Caco-2 (cell line): ENCODE measurements at regions not wholly inside any gene's neighbourhood (a gene's known extent, or its start where the extent isn't known, plus 50 kb on each side); places are given as distances from the start of the nearest gene placed in this dataset.

Experiments used
- BruUV-seq: library from RNA; stranded (reverse); fragments of 400-500 nt; replicated peaks from 2 replicates; lab custom pipeline; 2021; lab: Mats Ljungman, UMichigan
- CTCF ChIA-PET: fragments of 300-600 bp; sonication (Branson Sonifier 250); formaldehyde crosslinking; loops from one replicate; lab custom pipeline; 2022; ENCODE audit warnings: antibody characterized with exemption; lab: Charles Lee
- POLR2A ChIA-PET: fragments of 300-600 bp; sonication (Branson Sonifier 250); formaldehyde crosslinking; loops from one replicate; lab custom pipeline; 2022; ENCODE audit warnings: antibody characterized with exemption; lab: Charles Lee
- DNase-seq, 2 experiments: peaks; one replicate each; pipeline versions ENCODE4 v3.0.0 to v3.0.0-alpha.2; 2020 to 2022
- H3K27me3 ChIP-seq: replicated peaks from 2 replicates; pipeline ENCODE4 v1.6.0; 2011; ENCODE audit warnings: low read length; ENCODE audit not compliant: control insufficient read depth, insufficient read depth
- H3K36me3 ChIP-seq: 2 replicates; pipeline ENCODE4 v1.5.1; 2011; ENCODE audit warnings: low read length; ENCODE audit not compliant: control insufficient read depth, insufficient read depth
- H3K4me1 ChIP-seq: fragments of 250-450 bp; sonication (Bioruptor Pico); 2 replicates; pipeline ENCODE4 v1.5.1; 2020; ENCODE audit warnings: mild to moderate bottlenecking
- H3K4me3 ChIP-seq: 2 replicates; pipeline ENCODE4 v1.5.1; 2011; ENCODE audit warnings: low read depth, mild to moderate bottlenecking, control low read depth, low read length
- H3K9me3 ChIP-seq: fragments of 250-450 bp; sonication (Bioruptor Pico); 2 replicates; pipeline ENCODE4 v1.5.1; 2020; ENCODE audit warnings: mild to moderate bottlenecking, moderate library complexity
- H3K27ac Mint-ChIP-seq: one replicate; pipeline ENCODE4 v1.8.0; 2022; ENCODE audit warnings: mixed read lengths; ENCODE audit not compliant: unreplicated experiment
- H3K27me3 Mint-ChIP-seq: one replicate; pipeline ENCODE4 v1.8.0; 2022; ENCODE audit warnings: mixed read lengths; ENCODE audit not compliant: insufficient read depth, unreplicated experiment
- H3K36me3 Mint-ChIP-seq: one replicate; pipeline ENCODE4 v1.8.0; 2022; ENCODE audit warnings: mild to moderate bottlenecking, mixed read lengths; ENCODE audit not compliant: insufficient read depth, unreplicated experiment
- H3K4me1 Mint-ChIP-seq: one replicate; pipeline ENCODE4 v1.8.0; 2022; ENCODE audit warnings: low read depth, mixed read lengths; ENCODE audit not compliant: unreplicated experiment
- H3K4me3 Mint-ChIP-seq: one replicate; pipeline ENCODE4 v1.8.0; 2022; ENCODE audit warnings: mild to moderate bottlenecking, moderate library complexity, mixed read lengths; ENCODE audit not compliant: unreplicated experiment
- H3K9me3 Mint-ChIP-seq: one replicate; pipeline ENCODE4 v1.8.0; 2022; ENCODE audit warnings: mixed read lengths; ENCODE audit not compliant: unreplicated experiment
- CTCF ChIP-seq, 2 experiments: fragments of 200-600 bp in 1 of 2; IDR thresholded peaks; 1 replicate in 1 of 2; 2 replicates in 1 of 2; pipeline versions ENCODE4 v1.5.1 to v1.8.0; 2011 to 2022; ENCODE audit warnings: antibody characterized with exemption in 1 of 2, control low read depth in 1 of 2, inconsistent platforms in 1 of 2, low read depth in 1 of 2, low read length in 1 of 2, mild to moderate bottlenecking in 1 of 2, moderate library complexity in 1 of 2; ENCODE audit not compliant: insufficient read depth in 1 of 2, severe bottlenecking in 1 of 2, unreplicated experiment in 1 of 2
- intact Hi-C: fragments of 100-400 bp; cut with micrococcal nuclease; formaldehyde crosslinking; loops from one replicate; pipeline ENCODE4 v1.10.0; 2022; ENCODE audit not compliant: unreplicated experiment

GRCh38 chr10:128375171-128375570, 248.9 kb upstream of the MKI67 start:
- Histone ChIP-seq H3K4me3 (no peak overlapping the region), H3K9me3 (no peaks in the 10 kb centered on the region), H3K27me3 (no peaks in the 10 kb centered on the region), H3K36me3 (no peaks in the 10 kb centered on the region), H3K4me1 (no peaks in the 10 kb centered on the region)
- intact Hi-C loops = no loop called here
- no peak for DNase-seq
- Mint-ChIP-seq H3K27me3 (peaks cover 29% of the 10 kb centered on the region), H3K9me3 (no peaks in the 10 kb centered on the region), H3K4me3 (no peak overlapping the region), H3K27ac (no peak overlapping the region), H3K4me1 (no peaks in the 10 kb centered on the region), H3K36me3 (no peaks in the 10 kb centered on the region)
- BruUV-seq = no TSS peak
- no peak for TF ChIP-seq CTCF (IDR thresholded peaks at IDR 0.05; ENCODE audit: insufficient read depth in 1 of 2, low read depth in 1 of 2, low read length in 1 of 2, severe bottlenecking in 1 of 2, unreplicated experiment in 1 of 2)
- CTCF ChIA-PET = no interaction called here
- POLR2A ChIA-PET = no interaction called here

GRCh38 chr10:128377364-128377987, 251.3 kb upstream of the MKI67 start:
- no peaks in the 10 kb centered on the region for H3K27me3 ChIP-seq
- Mint-ChIP-seq H3K27me3 (peaks cover 25% of the 10 kb centered on the region), H3K4me3 (no peak overlapping the region), H3K27ac (no peak overlapping the region), H3K36me3 (no peaks in the 10 kb centered on the region), H3K4me1 (no peaks in the 10 kb centered on the region), H3K9me3 (no peaks in the 10 kb centered on the region)
- H3K9me3 ChIP-seq = no peaks in the 10 kb centered on the region
- no peaks in the 10 kb centered on the region for H3K36me3 ChIP-seq
- H3K4me3 ChIP-seq = no peak overlapping the region
- no peaks in the 10 kb centered on the region for H3K4me1 ChIP-seq
- DNase-seq = no peak
- intact Hi-C loops = no loop called here
- ChIA-PET POLR2A (no interaction called here), CTCF (no interaction called here)
- no peak for TF ChIP-seq CTCF (IDR thresholded peaks at IDR 0.05; ENCODE audit: insufficient read depth in 1 of 2, low read depth in 1 of 2, low read length in 1 of 2, severe bottlenecking in 1 of 2, unreplicated experiment in 1 of 2)
- no TSS peak for BruUV-seq

GRCh38 chr10:128377988-128378387, 251.8 kb upstream of the MKI67 start:
- no peak overlapping the region for H3K27ac Mint-ChIP-seq
- intact Hi-C loops = no loop called here
- no TSS peak for BruUV-seq
- CTCF ChIA-PET = no interaction called here
- H3K4me1 Mint-ChIP-seq = no peaks in the 10 kb centered on the region
- no peaks in the 10 kb centered on the region for H3K9me3 Mint-ChIP-seq
- no peak for TF ChIP-seq CTCF (IDR thresholded peaks at IDR 0.05; ENCODE audit: insufficient read depth in 1 of 2, low read depth in 1 of 2, low read length in 1 of 2, severe bottlenecking in 1 of 2, unreplicated experiment in 1 of 2)
- no peak overlapping the region for H3K4me3 Mint-ChIP-seq
- POLR2A ChIA-PET = no interaction called here
- no peak overlapping the region for H3K4me3 ChIP-seq
- H3K4me1 ChIP-seq = no peaks in the 10 kb centered on the region
- H3K36me3 ChIP-seq = no peaks in the 10 kb centered on the region
- no peaks in the 10 kb centered on the region for H3K27me3 ChIP-seq
- H3K9me3 ChIP-seq = no peaks in the 10 kb centered on the region
- peaks cover 25% of the 10 kb centered on the region for H3K27me3 Mint-ChIP-seq
- DNase-seq = no peak
- H3K36me3 Mint-ChIP-seq = no peaks in the 10 kb centered on the region
